ENCODE measurements at regions not wholly inside any gene's neighbourhood (a gene's known extent, or its start where the extent isn't known, plus 50 kb on each side); places are given as distances from the start of the nearest gene placed in this dataset.

DNA sequence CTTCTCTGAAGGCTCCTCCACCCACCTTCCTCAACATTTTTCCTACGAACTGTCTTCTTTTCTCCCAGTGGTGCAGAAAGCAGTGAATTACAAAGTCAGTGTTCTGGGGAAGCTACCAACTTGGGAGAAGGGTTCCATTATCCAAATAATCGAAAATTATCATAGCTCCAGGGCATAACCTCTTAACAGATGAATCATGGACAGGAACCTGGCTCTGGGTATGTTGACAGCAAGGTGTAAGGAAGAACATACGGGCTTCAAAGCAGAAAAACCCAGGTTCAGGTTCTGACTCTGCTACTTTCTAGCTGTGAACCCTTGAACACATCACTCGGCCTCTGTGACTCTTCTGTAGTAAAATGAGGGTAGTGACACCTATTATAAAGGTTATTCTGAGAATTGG is 351.3 kb downstream of the ENC1 start:
- TF ChIP-seq, protein P1, sequence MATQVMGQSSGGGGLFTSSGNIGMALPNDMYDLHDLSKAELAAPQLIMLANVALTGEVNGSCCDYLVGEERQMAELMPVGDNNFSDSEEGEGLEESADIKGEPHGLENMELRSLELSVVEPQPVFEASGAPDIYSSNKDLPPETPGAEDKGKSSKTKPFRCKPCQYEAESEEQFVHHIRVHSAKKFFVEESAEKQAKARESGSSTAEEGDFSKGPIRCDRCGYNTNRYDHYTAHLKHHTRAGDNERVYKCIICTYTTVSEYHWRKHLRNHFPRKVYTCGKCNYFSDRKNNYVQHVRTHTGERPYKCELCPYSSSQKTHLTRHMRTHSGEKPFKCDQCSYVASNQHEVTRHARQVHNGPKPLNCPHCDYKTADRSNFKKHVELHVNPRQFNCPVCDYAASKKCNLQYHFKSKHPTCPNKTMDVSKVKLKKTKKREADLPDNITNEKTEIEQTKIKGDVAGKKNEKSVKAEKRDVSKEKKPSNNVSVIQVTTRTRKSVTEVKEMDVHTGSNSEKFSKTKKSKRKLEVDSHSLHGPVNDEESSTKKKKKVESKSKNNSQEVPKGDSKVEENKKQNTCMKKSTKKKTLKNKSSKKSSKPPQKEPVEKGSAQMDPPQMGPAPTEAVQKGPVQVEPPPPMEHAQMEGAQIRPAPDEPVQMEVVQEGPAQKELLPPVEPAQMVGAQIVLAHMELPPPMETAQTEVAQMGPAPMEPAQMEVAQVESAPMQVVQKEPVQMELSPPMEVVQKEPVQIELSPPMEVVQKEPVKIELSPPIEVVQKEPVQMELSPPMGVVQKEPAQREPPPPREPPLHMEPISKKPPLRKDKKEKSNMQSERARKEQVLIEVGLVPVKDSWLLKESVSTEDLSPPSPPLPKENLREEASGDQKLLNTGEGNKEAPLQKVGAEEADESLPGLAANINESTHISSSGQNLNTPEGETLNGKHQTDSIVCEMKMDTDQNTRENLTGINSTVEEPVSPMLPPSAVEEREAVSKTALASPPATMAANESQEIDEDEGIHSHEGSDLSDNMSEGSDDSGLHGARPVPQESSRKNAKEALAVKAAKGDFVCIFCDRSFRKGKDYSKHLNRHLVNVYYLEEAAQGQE (IDR thresholded peaks at IDR 0.05; ENCODE audit: unreplicated experiment) = no peak
- no peak for TF ChIP-seq ZNF331 (CRISPR knock-in tag; IDR thresholded peaks at IDR 0.05; ENCODE audit: low read depth)
- no peak for TF ChIP-seq EZH2phosphoT487 (IDR thresholded peaks at IDR 0.05; ENCODE audit: unreplicated experiment)
- TF ChIP-seq, protein P2, sequence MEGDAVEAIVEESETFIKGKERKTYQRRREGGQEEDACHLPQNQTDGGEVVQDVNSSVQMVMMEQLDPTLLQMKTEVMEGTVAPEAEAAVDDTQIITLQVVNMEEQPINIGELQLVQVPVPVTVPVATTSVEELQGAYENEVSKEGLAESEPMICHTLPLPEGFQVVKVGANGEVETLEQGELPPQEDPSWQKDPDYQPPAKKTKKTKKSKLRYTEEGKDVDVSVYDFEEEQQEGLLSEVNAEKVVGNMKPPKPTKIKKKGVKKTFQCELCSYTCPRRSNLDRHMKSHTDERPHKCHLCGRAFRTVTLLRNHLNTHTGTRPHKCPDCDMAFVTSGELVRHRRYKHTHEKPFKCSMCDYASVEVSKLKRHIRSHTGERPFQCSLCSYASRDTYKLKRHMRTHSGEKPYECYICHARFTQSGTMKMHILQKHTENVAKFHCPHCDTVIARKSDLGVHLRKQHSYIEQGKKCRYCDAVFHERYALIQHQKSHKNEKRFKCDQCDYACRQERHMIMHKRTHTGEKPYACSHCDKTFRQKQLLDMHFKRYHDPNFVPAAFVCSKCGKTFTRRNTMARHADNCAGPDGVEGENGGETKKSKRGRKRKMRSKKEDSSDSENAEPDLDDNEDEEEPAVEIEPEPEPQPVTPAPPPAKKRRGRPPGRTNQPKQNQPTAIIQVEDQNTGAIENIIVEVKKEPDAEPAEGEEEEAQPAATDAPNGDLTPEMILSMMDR (conservative IDR thresholded peaks at IDR 0.05; ENCODE audit: low read depth in 2 of 2) = no peak
- no peak for TF ChIP-seq POLR2AphosphoS5 (IDR thresholded peaks at IDR 0.05; ENCODE audit: low read depth)

Measured in GM23338 (cell line).